Spleen (tissue), 11 donors: ENCODE measurements at regions not wholly inside any gene's neighbourhood (a gene's known extent, or its start where the extent isn't known, plus 50 kb on each side); places are given as distances from the start of the nearest gene placed in this dataset.

Source experiments
- DNase-seq: peaks from one replicate; pipeline ENCODE4 v3.0.0-alpha.2; 2020
- H3K27ac ChIP-seq, 8 donors: fragments of 200-600 bp; sonication (generic) in 7 of 8; 1 replicate in 4 of 8; 2 replicates in 4 of 8; pipeline versions ENCODE4 v1.5.0 to v1.8.0; 2016 to 2021; ENCODE audit warnings: inconsistent platforms in 4 of 8, mild to moderate bottlenecking in 4 of 8, moderate library complexity in 1 of 8
- H3K27me3 ChIP-seq, 7 donors: fragments of 200-600 bp; sonication (generic) in 6 of 7; replicated peaks in 1 of 7; 1 replicate in 4 of 7; 2 replicates in 3 of 7; pipeline versions ENCODE4 v1.5.0 to v1.8.0; 2016 to 2021; ENCODE audit warnings: inconsistent platforms in 3 of 7, mild to moderate bottlenecking in 1 of 7
- H3K36me3 ChIP-seq, 6 donors: fragments of 200-600 bp; sonication (generic) in 5 of 6; 1 replicate in 4 of 6; 2 replicates in 2 of 6; pipeline versions ENCODE4 v1.5.0 to v1.8.0; 2016 to 2021; ENCODE audit warnings: inconsistent platforms in 2 of 6
- H3K4me1 ChIP-seq, 6 donors: fragments of 200-600 bp; sonication (generic) in 5 of 6; 1 replicate in 3 of 6; 2 replicates in 3 of 6; pipeline versions ENCODE4 v1.5.0 to v1.8.0; 2016 to 2021; ENCODE audit warnings: inconsistent platforms in 3 of 6
- H3K4me3 ChIP-seq, 8 donors: fragments of 200-600 bp; sonication (generic) in 7 of 8; 1 replicate in 4 of 8; 2 replicates in 4 of 8; pipeline versions ENCODE4 v1.5.0 to v1.8.0; 2016 to 2021; ENCODE audit warnings: inconsistent platforms in 4 of 8, mild to moderate bottlenecking in 4 of 8, moderate library complexity in 2 of 8
- H3K9me3 ChIP-seq, 8 donors: fragments of 200-600 bp; sonication (generic) in 7 of 8; 1 replicate in 4 of 8; 2 replicates in 4 of 8; pipeline versions ENCODE4 v1.5.0 to v1.8.0; 2016 to 2021; ENCODE audit warnings: inconsistent platforms in 4 of 8
- CTCF ChIP-seq, 11 experiments: fragments of 200-600 bp in 7 of 11; fragments of 450-650 bp in 4 of 11; sonication (generic) in 4 of 11; IDR thresholded peaks in 8 of 11; conservative IDR thresholded peaks in 3 of 11; 1 replicate in 7 of 11; 2 replicates in 4 of 11; pipeline versions ENCODE4 v1.4.0 to v1.8.0; 2016 to 2021; ENCODE audit warnings: antibody characterized with exemption in 11 of 11, inconsistent platforms in 4 of 11, mild to moderate bottlenecking in 1 of 11
- POLR2A ChIP-seq, 3 donors: fragments of 450-650 bp; IDR thresholded peaks; one replicate each; pipeline ENCODE4 v1.5.1; 2017; ENCODE audit warnings: antibody characterized with exemption in 3 of 3, mild to moderate bottlenecking in 1 of 3
- POLR2AphosphoS5 ChIP-seq, 3 donors: sonication (generic); formaldehyde crosslinking; IDR thresholded peaks; one replicate each; pipeline ENCODE4 v1.5.1; 2017; ENCODE audit warnings: antibody characterized with exemption in 3 of 3
- WGBS, 5 donors: extraction: QIAGEN DNeasy Blood & Tissue Kit in 3 of 5; methylation state at CpG; one replicate each; pipeline versions ENCODE4 v1.1.5 to v1.1.7; 2013 to 2018; 5-methylcytosine and 5-hydroxymethylcytosine counted together
- intact Hi-C: fragments of 100-400 bp; cut with DNase I; formaldehyde crosslinking; loops from one replicate; pipeline ENCODE4 v1.15.0; 2023; ENCODE audit warnings: low total_unique reads
- donor health status: healthy with polysubstance abuse.
- donor health status: DM: no; HTN: no; CAD: no; lungs with moderate emphysema.
- donor health status: DM: no; HTN: no; CAD: no.
- donor health status: Bipolar disorder and iron deficiency.
- donor health status: healthy.
- donor health status: DM: no; HTN: no; CAD: no.
- donor health status: DM: yes; HTN: yes; CAD: no.

GRCh38 chr2:5377323-5377722 lies 314.9 kb upstream of the SOX11 start:
- H3K27me3 ChIP-seq = peaks cover 0 to 9% (median 0%) of the 10 kb centered on the region in 7 donors
- H3K4me3 ChIP-seq = no peak overlapping the region
- no peaks in the 10 kb centered on the region for H3K4me1 ChIP-seq
- 85 to 97% (median 90%) methylated on average over 2 of the region's 2 CpGs for WGBS, 5 donors
- intact Hi-C loops = no loop called here
- H3K36me3 ChIP-seq = no peaks in the 10 kb centered on the region
- peaks cover 0 to 6% (median 0%) of the 10 kb centered on the region in 8 donors for H3K9me3 ChIP-seq
- no peak for TF ChIP-seq CTCF (IDR thresholded peaks at IDR 0.05 in 8 of 11, conservative IDR thresholded peaks at IDR 0.05 in 3 of 11)
- no peak for TF ChIP-seq POLR2AphosphoS5 (IDR thresholded peaks at IDR 0.05)
- TF ChIP-seq POLR2A (IDR thresholded peaks at IDR 0.05) = no peak
- no peak for DNase-seq
- H3K27ac ChIP-seq = no peak overlapping the region

GRCh38 chr2:5379811-5380210 lies 312.4 kb upstream of the SOX11 start:
- intact Hi-C loops = no loop called here
- WGBS, 5 donors = 46 to 76% (median 70%) methylated on average over 1 of the region's 1 CpG
- Histone ChIP-seq H3K27me3 (no peaks in the 10 kb centered on the region), H3K36me3 (no peaks in the 10 kb centered on the region), H3K9me3 (peaks cover 0 to 6% (median 0%) of the 10 kb centered on the region in 8 donors), H3K4me3 (no peak overlapping the region), H3K4me1 (no peaks in the 10 kb centered on the region), H3K27ac (no peak overlapping the region)
- TF ChIP-seq POLR2A (IDR thresholded peaks at IDR 0.05) = no peak
- no peak for TF ChIP-seq POLR2AphosphoS5 (IDR thresholded peaks at IDR 0.05)
- TF ChIP-seq CTCF (IDR thresholded peaks at IDR 0.05 in 8 of 11, conservative IDR thresholded peaks at IDR 0.05 in 3 of 11) = no peak
- no peak for DNase-seq

GRCh38 chr2:5385596-5385995 lies 306.6 kb upstream of the SOX11 start:
- no peak for DNase-seq
- Histone ChIP-seq H3K4me1 (no peaks in the 10 kb centered on the region), H3K27me3 (no peaks in the 10 kb centered on the region), H3K9me3 (peaks cover 0 to 2% (median 0%) of the 10 kb centered on the region in 8 donors), H3K27ac (no peak overlapping the region), H3K4me3 (no peak overlapping the region), H3K36me3 (no peaks in the 10 kb centered on the region)
- WGBS, 5 donors = 86 to 95% (median 91%) methylated on average over 3 of the region's 3 CpGs
- intact Hi-C loops = no loop called here
- TF ChIP-seq POLR2A (IDR thresholded peaks at IDR 0.05) (no peak), POLR2AphosphoS5 (IDR thresholded peaks at IDR 0.05) (no peak), CTCF (IDR thresholded peaks at IDR 0.05 in 8 of 11, conservative IDR thresholded peaks at IDR 0.05 in 3 of 11) (no peak)

GRCh38 chr2:5387406-5387805 lies 304.8 kb upstream of the SOX11 start:
- TF ChIP-seq POLR2A (IDR thresholded peaks at IDR 0.05) (no peak), CTCF (IDR thresholded peaks at IDR 0.05 in 8 of 11, conservative IDR thresholded peaks at IDR 0.05 in 3 of 11) (no peak), POLR2AphosphoS5 (IDR thresholded peaks at IDR 0.05) (no peak)
- H3K9me3 ChIP-seq = no peaks in the 10 kb centered on the region
- no peak overlapping the region for H3K4me3 ChIP-seq
- H3K4me1 ChIP-seq = no peaks in the 10 kb centered on the region
- H3K27me3 ChIP-seq = no peaks in the 10 kb centered on the region
- no peak overlapping the region for H3K27ac ChIP-seq
- intact Hi-C loops = no loop called here
- no peaks in the 10 kb centered on the region for H3K36me3 ChIP-seq
- WGBS, 5 donors = 69 to 74% (median 71%) methylated on average over 2 of the region's 2 CpGs
- DNase-seq = no peak
